ENCODE measurements at regions not wholly inside any gene's neighbourhood (a gene's known extent, or its start where the extent isn't known, plus 50 kb on each side); places are given as distances from the start of the nearest gene placed in this dataset.
A peak's percentile ranks its signal among the peaks of the same experiment; 100 is the strongest.

- Mint-ChIP-seq H3K27ac (no peak overlapping the region), H3K4me3 (no peak overlapping the region), H3K27me3 (peaks cover 20% of the 10 kb centered on the region), H3K4me1 (no peaks in the 10 kb centered on the region), H3K9me3 (no peaks in the 10 kb centered on the region)
- no peak for DNase-seq
- no peak for ATAC-seq
These were observed 159.5 kb upstream of the POU2AF2 start for GRCh38 chr11:111086058-111086457.

- Mint-ChIP-seq H3K9me3 (no peaks in the 10 kb centered on the region), H3K4me3 (no peak overlapping the region), H3K4me1 (no peaks in the 10 kb centered on the region), H3K27me3 (peaks cover 8% of the 10 kb centered on the region), H3K27ac (peak overlapping the region in 1 of 2 donors; percentile 58)
- no peak for ATAC-seq
- DNase-seq, result no peak
These were observed 162.9 kb upstream of the POU2AF2 start for GRCh38 chr11:111082664-111083063.

GRCh38 chr11:111081021-111081511 is 164.5 kb upstream of the POU2AF2 start:
- H3K27ac Mint-ChIP-seq, result no peak overlapping the region
- no peak for DNase-seq
- H3K4me1 Mint-ChIP-seq, result no peaks in the 10 kb centered on the region
- H3K9me3 Mint-ChIP-seq, result no peaks in the 10 kb centered on the region
- peaks cover 7% of the 10 kb centered on the region for H3K27me3 Mint-ChIP-seq
- ATAC-seq, result no peak
- no peak overlapping the region for H3K4me3 Mint-ChIP-seq

GRCh38 chr11:111077530-111078322 is 167.8 kb upstream of the POU2AF2 start:
- no peaks in the 10 kb centered on the region for H3K4me1 Mint-ChIP-seq

GRCh38 chr11:111069066-111069465 is 176.5 kb upstream of the POU2AF2 start:
- H3K27me3 Mint-ChIP-seq, result peaks cover 10% of the 10 kb centered on the region
- H3K27ac Mint-ChIP-seq, result no peak overlapping the region
- H3K4me3 Mint-ChIP-seq, result no peak overlapping the region
- DNase-seq, result no peak
- ATAC-seq, result no peak
- H3K9me3 Mint-ChIP-seq, result no peaks in the 10 kb centered on the region
- no peaks in the 10 kb centered on the region for H3K4me1 Mint-ChIP-seq

More at GRCh38 chr11:111077530-111078322, 167.8 kb upstream of the POU2AF2 start:
- ATAC-seq (no peak), DNase-seq (no peak)
- Mint-ChIP-seq H3K27me3 (no peaks in the 10 kb centered on the region), H3K27ac (no peak overlapping the region), H3K9me3 (no peaks in the 10 kb centered on the region), H3K4me3 (no peak overlapping the region)

- ATAC-seq (no peak), DNase-seq (no peak)
- Mint-ChIP-seq H3K4me1 (no peaks in the 10 kb centered on the region), H3K4me3 (no peak overlapping the region), H3K27me3 (peaks cover 10% of the 10 kb centered on the region), H3K9me3 (no peaks in the 10 kb centered on the region), H3K27ac (no peak overlapping the region)
These were observed 177.5 kb upstream of the POU2AF2 start for GRCh38 chr11:111067994-111068393.

- Mint-ChIP-seq H3K4me1 (no peaks in the 10 kb centered on the region), H3K9me3 (no peaks in the 10 kb centered on the region), H3K4me3 (no peak overlapping the region), H3K27me3 (peaks cover 10% of the 10 kb centered on the region), H3K27ac (no peak overlapping the region)
- DNase-seq, result no peak
- no peak for ATAC-seq
These were observed 178.7 kb upstream of the POU2AF2 start for GRCh38 chr11:111066846-111067245.

- H3K4me3 Mint-ChIP-seq, result no peak overlapping the region
- DNase-seq (no peak), ATAC-seq (no peak)
- no peaks in the 10 kb centered on the region for H3K4me1 Mint-ChIP-seq
- H3K27ac Mint-ChIP-seq, result no peak overlapping the region
- peaks cover 10% of the 10 kb centered on the region for H3K27me3 Mint-ChIP-seq
- H3K9me3 Mint-ChIP-seq, result no peaks in the 10 kb centered on the region
These were observed 181.6 kb upstream of the POU2AF2 start for GRCh38 chr11:111063726-111064517.

GRCh38 chr11:111062420-111062819 is 183.1 kb upstream of the POU2AF2 start:
- no peak overlapping the region for H3K27ac Mint-ChIP-seq

GRCh38 chr11:111059726-111060125 is 185.8 kb upstream of the POU2AF2 start:
- no peak for DNase-seq

More at GRCh38 chr11:111062420-111062819, 183.1 kb upstream of the POU2AF2 start:
- ATAC-seq, result no peak
- Mint-ChIP-seq H3K9me3 (no peaks in the 10 kb centered on the region), H3K4me3 (no peak overlapping the region), H3K4me1 (no peaks in the 10 kb centered on the region), H3K27me3 (peaks cover 10% of the 10 kb centered on the region)
- DNase-seq, result no peak

GRCh38 chr11:111049131-111049530 is 196.4 kb upstream of the POU2AF2 start:
- no peak overlapping the region for H3K4me3 Mint-ChIP-seq
- no peak overlapping the region for H3K27ac Mint-ChIP-seq
- no peak for DNase-seq
- peak; percentile 12 for ATAC-seq
- H3K9me3 Mint-ChIP-seq, result no peaks in the 10 kb centered on the region
- no peaks in the 10 kb centered on the region for H3K4me1 Mint-ChIP-seq
- peaks cover 12% of the 10 kb centered on the region for H3K27me3 Mint-ChIP-seq

More at GRCh38 chr11:111059726-111060125, 185.8 kb upstream of the POU2AF2 start:
- Mint-ChIP-seq H3K27ac (no peak overlapping the region), H3K4me1 (no peaks in the 10 kb centered on the region), H3K4me3 (no peak overlapping the region), H3K27me3 (no peaks in the 10 kb centered on the region), H3K9me3 (no peaks in the 10 kb centered on the region)
- ATAC-seq, result no peak

- no peak for DNase-seq
- H3K27me3 Mint-ChIP-seq, result peaks cover 19% of the 10 kb centered on the region
- H3K4me3 Mint-ChIP-seq, result no peak overlapping the region
- no peak for ATAC-seq
- H3K27ac Mint-ChIP-seq, result no peak overlapping the region
- no peaks in the 10 kb centered on the region for H3K4me1 Mint-ChIP-seq
- H3K9me3 Mint-ChIP-seq, result no peaks in the 10 kb centered on the region
These were observed 198.2 kb upstream of the POU2AF2 start for GRCh38 chr11:111047374-111047773.

GRCh38 chr11:111046291-111046690 is 199.2 kb upstream of the POU2AF2 start:
- no peaks in the 10 kb centered on the region for H3K9me3 Mint-ChIP-seq
- no peak overlapping the region for H3K4me3 Mint-ChIP-seq
- H3K27ac Mint-ChIP-seq, result no peak overlapping the region
- no peak for DNase-seq
- H3K4me1 Mint-ChIP-seq, result no peaks in the 10 kb centered on the region
- ATAC-seq, result no peak
- peaks cover 19% of the 10 kb centered on the region for H3K27me3 Mint-ChIP-seq

- no peaks in the 10 kb centered on the region for H3K9me3 Mint-ChIP-seq
- peaks cover 19% of the 10 kb centered on the region for H3K27me3 Mint-ChIP-seq
- no peak overlapping the region for H3K4me3 Mint-ChIP-seq
- no peaks in the 10 kb centered on the region for H3K4me1 Mint-ChIP-seq
- H3K27ac Mint-ChIP-seq, result no peak overlapping the region
- DNase-seq, result no peak
- no peak for ATAC-seq
These were observed 199.7 kb upstream of the POU2AF2 start for GRCh38 chr11:111045874-111046273.

- H3K4me3 Mint-ChIP-seq, result no peak overlapping the region
- no peak for ATAC-seq
- no peaks in the 10 kb centered on the region for H3K4me1 Mint-ChIP-seq
- no peak for DNase-seq
- no peak overlapping the region for H3K27ac Mint-ChIP-seq
- no peaks in the 10 kb centered on the region for H3K9me3 Mint-ChIP-seq
- peaks cover 19% of the 10 kb centered on the region for H3K27me3 Mint-ChIP-seq
These were observed 200.1 kb upstream of the POU2AF2 start for GRCh38 chr11:111045407-111045803.

Measured in stimulated activated naive CD8-positive, alpha-beta T cell treated with anti-CD3 and anti-CD28 coated beads, Interleukin-15, amount 100 ng/mL, for 72 hours (primary cell).